H1 (cell line): ENCODE measurements at regions not wholly inside any gene's neighbourhood (a gene's known extent, or its start where the extent isn't known, plus 50 kb on each side); places are given as distances from the start of the nearest gene placed in this dataset.

ENCODE experiments used
- ASH2L ChIP-seq: fragments of 200-600, 300-600 bp; sonication (generic); IDR thresholded peaks from one replicate; pipeline ENCODE4 v1.7.1; 2017; ENCODE audit warnings: low read length
- CHD1 ChIP-seq: IDR thresholded peaks from 2 replicates; pipeline ENCODE4 v1.6.1; 2012; ENCODE audit warnings: low read depth, low read length, improper control_type of control experiment
- CTCF ChIP-seq, 3 experiments: IDR thresholded peaks; 1 replicate in 2 of 3; 2 replicates in 1 of 3; pipeline versions ENCODE4 v1.5.1 to v1.6.1; 2011; ENCODE audit warnings: low read length in 3 of 3, mild to moderate bottlenecking in 3 of 3, inconsistent platforms in 2 of 3, low read depth in 1 of 3, moderate library complexity in 1 of 3; ENCODE audit not compliant: insufficient read depth in 1 of 3; ENCODE audit errors: control extremely low read depth in 1 of 3
- SUZ12 ChIP-seq: fragments of 200-600 bp; sonication (generic); IDR thresholded peaks from 2 replicates; pipeline ENCODE4 v1.6.1; 2012; ENCODE audit warnings: mild to moderate bottlenecking, inconsistent platforms, low read length, moderate library complexity, mixed read lengths
- TAF1 ChIP-seq: IDR thresholded peaks from 2 replicates; pipeline ENCODE4 v1.6.1; 2011; ENCODE audit warnings: mild to moderate bottlenecking, low read depth, low read length

- no peak for TF ChIP-seq SUZ12
- TF ChIP-seq CTCF (IDR thresholded peaks at IDR 0.05; ENCODE audit: control extremely low read depth in 1 of 3, insufficient read depth in 1 of 3, low read depth in 1 of 3, low read length in 3 of 3) = no peak
- no peak for TF ChIP-seq TAF1
- TF ChIP-seq ASH2L = no peak
- no peak for TF ChIP-seq CHD1
Observed at GRCh38 chrX:149230689-149231088, 274.4 kb downstream of the IDS start.
